Kidney (tissue), 13 donors: ENCODE measurements at regions not wholly inside any gene's neighbourhood (a gene's known extent, or its start where the extent isn't known, plus 50 kb on each side); places are given as distances from the start of the nearest gene placed in this dataset.
A peak's percentile ranks its signal among the peaks of the same experiment; 100 is the strongest.

ENCODE experiments used
- DNase-seq, 5 donors: peaks; one replicate each; pipeline ENCODE4 v3.0.0-alpha.2; 2013 to 2020
- FAIRE-seq: peaks from 2 replicates; lab custom pipeline; 2012; peaks lifted over from hg19 to GRCh38; lab: Jason Lieb, UNC
- H3K27ac ChIP-seq, 2 donors: one replicate each; pipeline ENCODE4 v1.7.0; 2013; ENCODE audit warnings: low read depth in 2 of 2, low read length in 2 of 2, inconsistent platforms in 1 of 2
- H3K27me3 ChIP-seq: one replicate; pipeline ENCODE4 v1.7.1; 2013; ENCODE audit warnings: low read length, inconsistent platforms; ENCODE audit not compliant: control insufficient read depth, insufficient read depth
- H3K36me3 ChIP-seq, 3 donors: one replicate each; pipeline versions ENCODE4 v1.7.0 to v1.7.1; 2013; ENCODE audit warnings: low read length in 3 of 3, control low read depth in 1 of 3, inconsistent platforms in 1 of 3; ENCODE audit not compliant: insufficient read depth in 3 of 3, control insufficient read depth in 2 of 3
- H3K4me1 ChIP-seq, 3 donors: one replicate each; pipeline versions ENCODE4 v1.7.0 to v1.7.1; 2013; ENCODE audit warnings: low read length in 3 of 3, inconsistent platforms in 1 of 3, low read depth in 1 of 3; ENCODE audit not compliant: control insufficient read depth in 2 of 3, insufficient read depth in 2 of 3
- H3K4me3 ChIP-seq, 3 donors: one replicate each; pipeline versions ENCODE4 v1.7.0 to v1.8.1; 2013; ENCODE audit warnings: low read length in 3 of 3, control low read depth in 1 of 3, inconsistent platforms in 1 of 3
- H3K9ac ChIP-seq, 3 donors: one replicate each; pipeline versions ENCODE4 v1.7.0 to v1.7.1; 2013; ENCODE audit warnings: low read length in 3 of 3, control low read depth in 1 of 3, inconsistent platforms in 1 of 3
- H3K9me3 ChIP-seq, 3 donors: one replicate each; pipeline versions ENCODE4 v1.7.0 to v1.7.1; 2013; ENCODE audit warnings: low read length in 3 of 3, control low read depth in 1 of 3, inconsistent platforms in 1 of 3; ENCODE audit not compliant: control insufficient read depth in 2 of 3, insufficient read depth in 1 of 3
- CTCF ChIP-seq: IDR thresholded peaks from 3 replicates; pipeline ENCODE4 v1.5.1; 2012; ENCODE audit warnings: mild to moderate bottlenecking, moderate library complexity, borderline replicate concordance; ENCODE audit not compliant: insufficient read depth; ENCODE audit errors: extremely low read depth
- intact Hi-C: fragments of 100-400 bp; cut with DNase I; formaldehyde crosslinking; loops from one replicate; pipeline ENCODE4 v1.11.1; 2022
- donor health status: control.
- donor health status: control.
- donor health status: control.
- donor health status: control.
- donor health status: control.
- donor health status: DM: yes; HTN: yes; CAD: no.
- donor health status: Normal renal cell carcinoma (clear cell type).

GRCh38 chr4:100605144-100605543 lies 87.3 kb upstream of the EMCN start:
- FAIRE-seq (no peak), DNase-seq (no peak)
- Histone ChIP-seq H3K4me3 (no peak overlapping the region), H3K4me1 (no peaks in the 10 kb centered on the region), H3K9me3 (no peaks in the 10 kb centered on the region), H3K9ac (no peak overlapping the region), H3K27ac (no peak overlapping the region), H3K27me3 (no peaks in the 10 kb centered on the region), H3K36me3 (no peaks in the 10 kb centered on the region)
- intact Hi-C loops = no loop called here
- no peak for TF ChIP-seq CTCF

DNA sequence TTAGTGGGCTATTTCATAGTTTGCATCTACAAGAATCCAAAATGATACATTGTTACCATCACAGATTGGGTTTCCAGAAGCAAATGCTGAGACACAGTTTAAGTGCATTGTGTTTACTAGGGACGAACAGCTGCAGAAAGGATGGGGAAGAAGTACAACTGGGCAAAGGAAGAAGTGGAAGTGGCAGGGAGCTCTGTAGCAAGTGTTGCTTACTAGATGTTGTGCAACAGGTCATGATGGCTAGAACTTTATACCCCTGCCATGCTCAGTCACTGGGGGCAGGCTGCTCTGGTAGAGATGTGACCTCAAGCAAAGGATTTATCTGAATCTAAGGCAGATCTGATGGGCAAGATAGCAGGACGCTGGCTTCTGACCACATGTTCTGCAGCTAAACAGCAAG lies 76.1 kb upstream of the EMCN start:
- Histone ChIP-seq H3K4me1 (no peaks in the 10 kb centered on the region), H3K9me3 (no peaks in the 10 kb centered on the region), H3K9ac (no peak overlapping the region), H3K4me3 (no peak overlapping the region), H3K27ac (no peak overlapping the region), H3K36me3 (no peaks in the 10 kb centered on the region), H3K27me3 (no peaks in the 10 kb centered on the region)
- intact Hi-C loops = no loop called here
- FAIRE-seq (no peak), DNase-seq (peak in 2 of 5 donors; percentile 16 to 57)
- no peak for TF ChIP-seq CTCF

GRCh38 chr4:100591161-100591876 lies 73.5 kb upstream of the EMCN start:
- H3K9me3 ChIP-seq = no peaks in the 10 kb centered on the region
- no peak for TF ChIP-seq CTCF
- no peak for FAIRE-seq

GRCh38 chr4:100590325-100590724 lies 72.5 kb upstream of the EMCN start:
- no peaks in the 10 kb centered on the region for H3K36me3 ChIP-seq
- no peak overlapping the region for H3K27ac ChIP-seq
- FAIRE-seq (no peak), DNase-seq (no peak)
- no peak overlapping the region for H3K9ac ChIP-seq
- H3K4me1 ChIP-seq = no peaks in the 10 kb centered on the region
- TF ChIP-seq CTCF = no peak
- H3K27me3 ChIP-seq = no peaks in the 10 kb centered on the region
- no peaks in the 10 kb centered on the region for H3K9me3 ChIP-seq
- intact Hi-C loops = no loop called here
- H3K4me3 ChIP-seq = no peak overlapping the region

More at GRCh38 chr4:100591161-100591876, 73.5 kb upstream of the EMCN start:
- Histone ChIP-seq H3K27ac (no peak overlapping the region), H3K4me3 (no peak overlapping the region), H3K27me3 (no peaks in the 10 kb centered on the region), H3K4me1 (no peaks in the 10 kb centered on the region), H3K9ac (no peak overlapping the region), H3K36me3 (no peaks in the 10 kb centered on the region)
- peak in 3 of 5 donors; percentile 27 to 74 (median 53) for DNase-seq
- intact Hi-C loops = no loop called here
